ENCODE measurements at regions not wholly inside any gene's neighbourhood (a gene's known extent, or its start where the extent isn't known, plus 50 kb on each side); places are given as distances from the start of the nearest gene placed in this dataset.

DNA sequence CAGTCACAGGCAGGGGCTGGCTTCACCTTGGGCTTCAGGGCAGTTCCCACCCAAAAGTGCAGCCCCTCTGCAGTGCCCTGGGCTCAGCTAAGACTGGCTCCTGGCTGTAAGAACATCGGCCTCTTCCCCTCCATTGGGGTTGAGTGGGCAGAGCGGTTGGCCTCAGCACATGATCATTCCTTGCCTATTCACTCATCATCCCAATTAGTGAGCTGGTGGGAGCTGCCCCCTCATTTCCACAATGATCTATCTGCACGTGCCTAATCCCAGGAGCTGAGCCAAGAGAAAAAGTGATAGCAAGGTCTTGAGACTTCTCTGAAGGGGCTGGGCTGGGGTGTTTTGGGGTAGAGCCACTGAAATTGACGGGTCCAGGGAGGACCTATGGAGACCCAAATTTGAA lies 133.6 kb downstream of the SYF2 start:
- no peak for TF ChIP-seq CTCF (IDR thresholded peaks at IDR 0.05; ENCODE audit: insufficient read depth, low read length, missing control alignments)
- ChIA-PET POLR2A (no interaction called here), CTCF (interaction anchor here (0.7 to 11.7 kb wide), 15 partner anchors 8 to 288 kb away, joined by 3 to 136 read pairs (median 4); partner anchors contain the start of gene RUNX3)
- no peak for DNase-seq (ENCODE audit: low read depth, low spot score)
- no peak overlapping the region for H3K4me3 ChIP-seq (ENCODE audit: low read depth, low read length)

DNA sequence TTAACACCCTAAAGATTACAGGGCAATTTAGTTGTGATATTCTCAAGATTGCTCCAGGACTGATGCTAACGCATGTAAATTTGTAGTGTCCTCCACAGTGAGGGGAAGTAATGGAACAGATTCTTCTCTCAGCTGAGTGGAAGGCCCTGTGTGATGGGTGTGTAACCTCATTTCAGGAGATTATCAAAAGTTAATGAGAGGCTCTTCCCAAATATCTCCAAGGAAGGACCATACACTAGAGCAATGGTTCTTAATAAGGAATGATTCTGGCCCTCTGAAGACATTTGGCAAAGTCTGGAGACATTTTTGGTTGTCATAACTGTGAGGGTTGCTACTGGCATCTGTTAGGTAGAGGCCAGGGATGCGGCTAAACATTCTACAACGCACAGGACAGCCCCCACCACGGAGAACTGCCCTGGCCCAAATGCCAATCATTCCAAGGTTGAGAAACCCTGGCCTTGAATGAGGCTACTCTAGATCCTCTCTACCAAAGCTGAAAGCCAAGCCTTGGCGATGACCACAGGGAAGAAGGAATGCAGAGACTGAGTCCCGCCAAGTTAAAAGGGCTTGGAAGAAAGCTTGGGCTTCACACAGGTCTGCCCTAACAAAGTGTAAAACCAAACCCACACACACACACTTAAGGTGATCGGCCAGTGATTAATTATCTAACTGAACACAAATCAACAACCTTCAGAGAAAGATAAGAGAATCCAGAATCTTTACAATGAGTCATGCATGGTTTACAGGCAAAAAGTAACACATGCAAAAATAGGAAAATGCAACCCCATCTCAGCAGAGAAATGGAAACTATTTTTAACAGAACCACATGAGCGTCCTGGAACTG lies 135.8 kb downstream of the SYF2 start:
- H3K4me3 ChIP-seq (ENCODE audit: low read depth, low read length), result no peak overlapping the region
- CTCF ChIA-PET, result interaction anchor here (1.1 to 11.7 kb wide), 5 partner anchors 9 to 198 kb away, joined by 4 to 136 read pairs (median 6); partner anchors contain the start of gene RUNX3
- POLR2A ChIA-PET, result no interaction called here
- TF ChIP-seq CTCF (IDR thresholded peaks at IDR 0.05; ENCODE audit: insufficient read depth, low read length, missing control alignments), result no peak
- no peak for DNase-seq (ENCODE audit: low read depth, low spot score)

- no peak for TF ChIP-seq CTCF (IDR thresholded peaks at IDR 0.05; ENCODE audit: insufficient read depth, low read length, missing control alignments)
- CTCF ChIA-PET, result interaction anchor here (1.1 to 11.7 kb wide), 2 partner anchors 58 to 163 kb away, joined by 4 to 136 read pairs; partner anchors contain the start of gene RUNX3
- POLR2A ChIA-PET, result no interaction called here
Observed at GRCh38 chr1:25095635-25096200, 136.6 kb downstream of the SYF2 start.

GRCh38 chr1:25094995-25095394 lies 137.3 kb downstream of the SYF2 start:
- POLR2A ChIA-PET, result no interaction called here
- CTCF ChIA-PET, result interaction anchor here (1.5 to 11.7 kb wide), 2 partner anchors 10 to 163 kb away, joined by 4 to 136 read pairs; partner anchors contain the start of gene RUNX3
- H3K4me3 ChIP-seq (ENCODE audit: low read depth, low read length), result no peak overlapping the region
- no peak for DNase-seq (ENCODE audit: low read depth, low spot score)
- no peak for TF ChIP-seq CTCF (IDR thresholded peaks at IDR 0.05; ENCODE audit: insufficient read depth, low read length, missing control alignments)

More at GRCh38 chr1:25095635-25096200, 136.6 kb downstream of the SYF2 start:
- H3K4me3 ChIP-seq (ENCODE audit: low read depth, low read length), result no peak overlapping the region
- DNase-seq (ENCODE audit: low read depth, low spot score), result no peak

GRCh38 chr1:25094229-25094628 lies 138.1 kb downstream of the SYF2 start:
- H3K4me3 ChIP-seq (ENCODE audit: low read depth, low read length), result no peak overlapping the region
- ChIA-PET CTCF (interaction anchor here (1.5 kb wide), 1 partner anchor 11 kb away, joined by 4 read pairs; no protein-coding TSS in a partner anchor), POLR2A (no interaction called here)
- DNase-seq (ENCODE audit: low read depth, low spot score), result no peak
- no peak for TF ChIP-seq CTCF (IDR thresholded peaks at IDR 0.05; ENCODE audit: insufficient read depth, low read length, missing control alignments)

GRCh38 chr1:25091658-25092057 lies 140.6 kb downstream of the SYF2 start:
- H3K4me3 ChIP-seq (ENCODE audit: low read depth, low read length), result no peak overlapping the region
- no peak for DNase-seq (ENCODE audit: low read depth, low spot score)
- ChIA-PET POLR2A (no interaction called here), CTCF (interaction anchor here (0.8 to 10.8 kb wide), 3 partner anchors 8 to 25 kb away, joined by 3 to 96 read pairs (median 3); no protein-coding TSS in a partner anchor)
- TF ChIP-seq CTCF (IDR thresholded peaks at IDR 0.05; ENCODE audit: insufficient read depth, low read length, missing control alignments), result no peak

All from AG04449 (cell line).